ENCODE measurements at regions not wholly inside any gene's neighbourhood (a gene's known extent, or its start where the extent isn't known, plus 50 kb on each side); places are given as distances from the start of the nearest gene placed in this dataset.
"Not testable (repeated sequence)": the region's sequence is repeated elsewhere in the genome, so short reads cannot be mapped to it uniquely, and the experiment has no call there.

- not testable (repeated sequence) for DNase-seq
Observed at GRCh38 chr15:39262995-39263772, 317.7 kb upstream of the THBS1 start.

- no peak for DNase-seq
Observed at GRCh38 chr15:39265261-39265660, 315.6 kb upstream of the THBS1 start.

GRCh38 chr15:39266890-39267289, 314.0 kb upstream of the THBS1 start:
- DNase-seq, result no peak

- DNase-seq, result no peak
Observed at GRCh38 chr15:39267685-39268084, 313.2 kb upstream of the THBS1 start.

DNA sequence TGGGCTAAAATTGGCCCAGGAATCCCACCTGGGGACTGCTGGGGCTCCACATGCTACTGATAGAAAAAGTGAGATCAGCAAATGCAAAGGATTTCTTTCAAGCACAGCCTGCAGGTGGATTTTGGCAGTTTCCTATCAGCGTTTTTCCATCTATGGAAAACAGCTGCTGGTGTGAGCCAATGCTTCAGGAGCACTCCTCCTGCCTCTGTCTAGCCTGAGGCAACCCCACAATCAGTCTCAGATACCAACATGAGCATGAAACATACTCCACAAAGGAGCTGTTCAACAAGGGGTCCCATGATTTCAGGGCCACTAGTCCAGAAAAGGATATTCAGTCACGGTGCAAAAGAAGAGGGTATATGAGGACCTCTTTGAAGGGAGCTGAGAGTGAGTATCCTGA, 311.5 kb upstream of the THBS1 start:
- DNase-seq, result no peak

DNA sequence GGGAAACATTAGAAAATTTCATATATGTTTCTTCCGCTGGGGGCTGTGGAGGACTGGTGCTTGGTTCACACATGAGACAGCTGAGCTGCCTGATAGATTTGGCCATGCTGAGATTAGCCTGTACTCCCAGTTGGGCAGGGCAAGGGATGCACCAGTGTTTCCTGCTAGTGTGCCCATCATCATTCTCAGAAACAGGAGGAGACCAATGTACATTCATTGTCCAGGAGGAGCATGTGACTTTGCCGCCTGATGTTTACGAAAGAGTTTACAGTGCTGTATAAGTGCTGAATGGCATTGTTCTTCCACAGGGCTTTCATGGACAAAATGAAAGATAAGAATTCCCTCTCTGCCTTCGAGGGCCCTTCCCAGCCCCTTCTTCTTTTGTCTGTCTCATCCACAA, 311.1 kb upstream of the THBS1 start:
- no peak for DNase-seq

GRCh38 chr15:39270221-39270855, 310.5 kb upstream of the THBS1 start:
- DNase-seq, result no peak

- DNase-seq, result no peak
Observed at GRCh38 chr15:39270934-39271333, 309.9 kb upstream of the THBS1 start.

GRCh38 chr15:39272901-39273300, 308.0 kb upstream of the THBS1 start:
- no peak for DNase-seq

- no peak for DNase-seq
Observed at GRCh38 chr15:39273717-39274411, 307.0 kb upstream of the THBS1 start.

GRCh38 chr15:39275066-39275465, 305.8 kb upstream of the THBS1 start:
- DNase-seq, result no peak

DNA sequence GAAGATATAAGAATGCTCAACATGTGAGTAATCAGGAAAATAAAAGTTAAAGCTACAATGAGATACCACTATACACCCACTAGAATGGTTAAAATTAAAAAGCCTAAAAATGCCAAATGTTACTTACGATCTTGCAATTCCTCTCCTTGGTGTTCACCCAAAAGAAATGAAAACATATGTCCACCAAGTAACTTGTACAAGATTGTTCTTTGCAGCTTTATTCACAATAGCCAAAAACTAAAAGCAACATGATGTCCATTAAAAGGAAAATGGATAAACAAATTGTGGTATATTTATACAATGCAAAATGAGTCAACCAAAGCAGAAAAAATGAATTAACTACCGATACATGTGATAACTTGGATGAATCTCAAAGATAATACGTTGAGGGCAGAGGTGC, 301.6 kb upstream of the THBS1 start:
- no peak for DNase-seq

GRCh38 chr15:39281094-39281493, 299.8 kb upstream of the THBS1 start:
- no peak for DNase-seq

GRCh38 chr15:39282663-39283208, 298.1 kb upstream of the THBS1 start:
- DNase-seq, result no peak

DNA sequence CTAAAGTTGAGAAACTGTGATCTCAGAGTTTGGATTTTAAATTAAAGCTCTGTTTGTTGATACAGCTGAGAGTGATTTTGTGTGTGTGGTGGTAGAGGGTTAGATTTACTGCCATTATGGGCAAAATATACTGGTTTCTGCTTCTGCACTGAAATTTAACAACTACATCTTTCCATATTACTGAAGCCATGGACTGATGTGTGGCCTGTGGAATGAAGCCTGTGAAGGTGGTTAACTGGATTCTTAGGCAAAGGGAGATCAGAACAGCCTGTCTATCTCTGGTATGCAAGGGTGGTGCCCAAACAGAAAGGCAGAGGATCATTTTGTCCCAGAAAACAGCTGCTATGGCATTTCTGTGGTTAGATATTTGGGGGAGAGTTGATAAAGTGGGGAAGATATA, 297.3 kb upstream of the THBS1 start:
- no peak for DNase-seq

DNA sequence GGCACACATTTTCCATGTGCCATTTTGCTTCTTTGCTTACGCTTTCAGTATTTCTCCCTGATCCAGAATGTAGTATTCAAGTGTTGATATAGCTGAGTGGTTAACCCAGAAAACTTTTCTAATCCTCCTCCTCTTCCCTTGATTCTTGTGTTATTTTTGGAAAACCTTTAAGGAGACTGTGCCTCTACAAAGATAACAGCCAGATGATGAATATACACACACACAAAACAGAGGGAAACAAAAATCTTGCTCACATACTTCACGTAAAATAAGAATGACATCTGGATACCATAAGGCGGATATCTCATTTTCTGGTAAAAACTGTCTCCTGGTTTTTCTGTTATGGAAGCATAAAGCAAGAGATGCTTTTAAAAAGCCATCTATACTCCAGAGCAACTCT, 295.8 kb upstream of the THBS1 start:
- no peak for DNase-seq

DNA sequence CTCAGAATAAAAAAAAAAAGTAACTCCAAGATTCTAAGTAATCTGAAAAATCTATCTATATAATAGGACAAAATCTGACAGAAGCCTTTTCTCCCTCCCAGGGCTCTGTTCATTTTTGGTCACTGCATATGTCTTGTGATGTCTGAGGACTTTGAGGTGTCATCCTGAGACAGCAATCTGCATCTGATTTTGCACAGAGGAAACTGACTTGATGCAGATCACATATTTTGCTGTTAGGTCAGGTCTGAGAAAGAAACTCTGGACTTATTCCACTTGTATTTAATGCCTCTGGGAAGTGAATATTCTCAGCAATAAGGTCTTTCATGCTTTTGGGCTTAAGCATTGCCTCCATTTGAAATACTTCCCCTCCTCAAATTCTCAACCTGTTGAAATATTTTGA, 295.2 kb upstream of the THBS1 start:
- DNase-seq, result no peak

DNA sequence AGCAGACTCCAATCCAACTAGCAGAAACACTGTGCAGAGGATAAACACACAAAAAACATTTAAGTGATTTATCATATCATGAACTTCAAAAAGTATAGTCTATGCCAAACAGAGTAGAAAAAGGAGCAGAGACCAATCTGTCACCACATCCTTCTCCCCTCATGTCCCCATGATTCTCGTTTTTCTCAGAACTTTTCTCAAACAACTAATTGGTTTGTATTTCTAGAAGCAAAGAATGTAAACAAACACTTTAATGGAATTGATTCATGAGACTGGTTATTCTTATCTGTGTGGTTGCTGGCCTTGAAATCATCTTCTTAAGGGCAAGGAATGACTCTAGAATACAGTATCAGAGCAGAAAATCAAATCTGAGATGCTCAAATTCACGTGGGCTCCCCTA, 294.2 kb upstream of the THBS1 start:
- no peak for DNase-seq

GRCh38 chr15:39287322-39288195, 293.3 kb upstream of the THBS1 start:
- no peak for DNase-seq

DNA sequence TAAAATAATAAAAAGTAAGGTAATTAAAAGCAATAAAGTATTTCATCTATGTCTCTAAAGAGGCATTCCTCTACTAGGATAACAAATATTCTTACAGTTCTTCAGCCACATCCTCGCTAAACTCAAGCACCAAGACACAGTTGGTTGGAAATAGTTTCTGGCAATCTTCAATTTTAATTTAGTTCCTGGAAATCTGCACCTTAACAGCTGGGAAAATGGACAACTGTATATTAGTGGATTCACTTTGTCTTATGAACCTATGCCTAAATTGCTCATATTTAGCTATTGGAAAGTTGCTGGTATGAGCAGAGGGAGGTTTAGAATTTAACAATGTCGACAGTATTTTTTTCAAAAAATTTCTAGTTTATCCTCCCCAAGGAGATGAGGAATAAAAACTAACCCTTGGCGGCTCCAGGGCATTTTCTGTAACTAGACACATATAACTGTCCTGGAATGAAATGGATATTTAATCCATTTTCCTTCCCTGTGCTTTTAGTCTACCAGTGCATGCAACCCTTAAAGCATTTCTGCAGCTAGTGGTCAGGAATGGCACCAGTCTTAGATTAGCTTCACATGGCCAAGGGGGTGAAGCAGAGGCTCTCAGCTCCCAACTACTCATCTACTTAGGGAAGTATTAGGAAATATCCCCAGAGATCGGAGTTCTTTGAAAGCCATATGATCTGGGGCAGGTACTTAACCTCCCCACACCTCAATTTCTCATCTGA, 290.0 kb upstream of the THBS1 start:
- DNase-seq, result no peak

- no peak for DNase-seq
Observed at GRCh38 chr15:39291690-39292089, 289.2 kb upstream of the THBS1 start.

- no peak for DNase-seq
Observed at GRCh38 chr15:39296955-39297354, 283.9 kb upstream of the THBS1 start.

Data from NCI-H1694 treated with DMSO at 0.1 percent for 48 hours (cell line).